ENCODE measurements at regions not wholly inside any gene's neighbourhood (a gene's known extent, or its start where the extent isn't known, plus 50 kb on each side); places are given as distances from the start of the nearest gene placed in this dataset.
"Not testable (repeated sequence)": the region's sequence is repeated elsewhere in the genome, so short reads cannot be mapped to it uniquely, and the experiment has no call there.

- H3K9me3 ChIP-seq (ENCODE audit: low read depth, low read length): no peaks in the 10 kb centered on the region
- TF ChIP-seq POLR2AphosphoS5 (IDR thresholded peaks at IDR 0.05; ENCODE audit: borderline replicate concordance, low read depth, low read length) (no peak), EZH2 (IDR thresholded peaks at IDR 0.05) (no peak), FOXP2 (optimal IDR thresholded peaks at IDR 0.05; ENCODE audit: control extremely low read depth, extremely low read length, insufficient read depth) (no peak)
- no peak overlapping the region for H3K9ac ChIP-seq (ENCODE audit: insufficient read length)
- DNase-seq (ENCODE audit: low read depth, low spot score): no peak
- H3K27ac ChIP-seq: no peak overlapping the region
- no peaks in the 10 kb centered on the region for H3K36me3 ChIP-seq (ENCODE audit: insufficient read depth, low read length)
- H3K4me3 ChIP-seq: no peak overlapping the region
These were observed 490.0 kb upstream of the ATXN8OS start for GRCh38 chr13:69617587-69617986.

GRCh38 chr13:69616396-69616795 is 491.2 kb upstream of the ATXN8OS start:
- no peaks in the 10 kb centered on the region for H3K36me3 ChIP-seq (ENCODE audit: insufficient read depth, low read length)
- no peak overlapping the region for H3K9ac ChIP-seq (ENCODE audit: insufficient read length)
- H3K27ac ChIP-seq: no peak overlapping the region
- DNase-seq (ENCODE audit: low read depth, low spot score): no peak
- no peaks in the 10 kb centered on the region for H3K9me3 ChIP-seq (ENCODE audit: low read depth, low read length)
- TF ChIP-seq FOXP2 (optimal IDR thresholded peaks at IDR 0.05; ENCODE audit: control extremely low read depth, extremely low read length, insufficient read depth) (no peak), POLR2AphosphoS5 (IDR thresholded peaks at IDR 0.05; ENCODE audit: borderline replicate concordance, low read depth, low read length) (no peak), EZH2 (IDR thresholded peaks at IDR 0.05) (no peak)
- H3K4me3 ChIP-seq: no peak overlapping the region

GRCh38 chr13:69615055-69615454 is 492.6 kb upstream of the ATXN8OS start:
- not testable (repeated sequence) for DNase-seq (ENCODE audit: low read depth, low spot score); H3K9me3 ChIP-seq (ENCODE audit: low read depth, low read length); H3K9ac ChIP-seq (ENCODE audit: insufficient read length); H3K4me3 ChIP-seq; H3K36me3 ChIP-seq (ENCODE audit: insufficient read depth, low read length); H3K27ac ChIP-seq

GRCh38 chr13:69604698-69605097 is 502.9 kb upstream of the ATXN8OS start:
- no peak for TF ChIP-seq POLR2AphosphoS5 (IDR thresholded peaks at IDR 0.05; ENCODE audit: borderline replicate concordance, low read depth, low read length)
- no peak for TF ChIP-seq EZH2 (IDR thresholded peaks at IDR 0.05)
- TF ChIP-seq FOXP2 (optimal IDR thresholded peaks at IDR 0.05; ENCODE audit: control extremely low read depth, extremely low read length, insufficient read depth): no peak
- H3K36me3 ChIP-seq (ENCODE audit: insufficient read depth, low read length): no peaks in the 10 kb centered on the region
- H3K9me3 ChIP-seq (ENCODE audit: low read depth, low read length): no peaks in the 10 kb centered on the region
- H3K4me3 ChIP-seq: no peak overlapping the region
- H3K9ac ChIP-seq (ENCODE audit: insufficient read length): no peak overlapping the region
- no peak for DNase-seq (ENCODE audit: low read depth, low spot score)
- no peak overlapping the region for H3K27ac ChIP-seq

GRCh38 chr13:69603144-69603853 is 504.3 kb upstream of the ATXN8OS start:
- Histone ChIP-seq H3K9ac (ENCODE audit: insufficient read length) (no peak overlapping the region), H3K27ac (no peak overlapping the region), H3K36me3 (ENCODE audit: insufficient read depth, low read length) (no peaks in the 10 kb centered on the region), H3K4me3 (no peak overlapping the region), H3K9me3 (ENCODE audit: low read depth, low read length) (no peaks in the 10 kb centered on the region)
- TF ChIP-seq FOXP2 (optimal IDR thresholded peaks at IDR 0.05; ENCODE audit: control extremely low read depth, extremely low read length, insufficient read depth) (no peak), EZH2 (IDR thresholded peaks at IDR 0.05) (no peak), POLR2AphosphoS5 (IDR thresholded peaks at IDR 0.05; ENCODE audit: borderline replicate concordance, low read depth, low read length) (no peak)
- DNase-seq (ENCODE audit: low read depth, low spot score): no peak

- Histone ChIP-seq H3K4me3 (no peak overlapping the region), H3K27ac (no peak overlapping the region), H3K9ac (ENCODE audit: insufficient read length) (no peak overlapping the region), H3K36me3 (ENCODE audit: insufficient read depth, low read length) (no peaks in the 10 kb centered on the region), H3K9me3 (ENCODE audit: low read depth, low read length) (no peaks in the 10 kb centered on the region)
- no peak for DNase-seq (ENCODE audit: low read depth, low spot score)
- no peak for TF ChIP-seq EZH2 (IDR thresholded peaks at IDR 0.05)
These were observed 506.0 kb upstream of the ATXN8OS start for GRCh38 chr13:69601661-69602060.

- H3K4me3 ChIP-seq: no peak overlapping the region
- no peak overlapping the region for H3K27ac ChIP-seq
- H3K9ac ChIP-seq (ENCODE audit: insufficient read length): no peak overlapping the region
These were observed 506.8 kb upstream of the ATXN8OS start for GRCh38 chr13:69600811-69601210.

GRCh38 chr13:69597088-69597487 is 510.5 kb upstream of the ATXN8OS start:
- Histone ChIP-seq H3K27ac (no peak overlapping the region), H3K4me3 (no peak overlapping the region), H3K9me3 (ENCODE audit: low read depth, low read length) (no peaks in the 10 kb centered on the region), H3K36me3 (ENCODE audit: insufficient read depth, low read length) (no peaks in the 10 kb centered on the region), H3K9ac (ENCODE audit: insufficient read length) (no peak overlapping the region)
- TF ChIP-seq FOXP2 (optimal IDR thresholded peaks at IDR 0.05; ENCODE audit: control extremely low read depth, extremely low read length, insufficient read depth) (no peak), POLR2AphosphoS5 (IDR thresholded peaks at IDR 0.05; ENCODE audit: borderline replicate concordance, low read depth, low read length) (no peak), EZH2 (IDR thresholded peaks at IDR 0.05) (no peak)
- DNase-seq (ENCODE audit: low read depth, low spot score): no peak

More at GRCh38 chr13:69600811-69601210, 506.8 kb upstream of the ATXN8OS start:
- Histone ChIP-seq H3K9me3 (ENCODE audit: low read depth, low read length) (no peaks in the 10 kb centered on the region), H3K36me3 (ENCODE audit: insufficient read depth, low read length) (no peaks in the 10 kb centered on the region)
- TF ChIP-seq FOXP2 (optimal IDR thresholded peaks at IDR 0.05; ENCODE audit: control extremely low read depth, extremely low read length, insufficient read depth) (no peak), POLR2AphosphoS5 (IDR thresholded peaks at IDR 0.05; ENCODE audit: borderline replicate concordance, low read depth, low read length) (no peak), EZH2 (IDR thresholded peaks at IDR 0.05) (no peak)
- no peak for DNase-seq (ENCODE audit: low read depth, low spot score)

- no peak overlapping the region for H3K27ac ChIP-seq
- TF ChIP-seq EZH2 (IDR thresholded peaks at IDR 0.05): no peak
- no peak for TF ChIP-seq FOXP2 (optimal IDR thresholded peaks at IDR 0.05; ENCODE audit: control extremely low read depth, extremely low read length, insufficient read depth)
- no peak for TF ChIP-seq POLR2AphosphoS5 (IDR thresholded peaks at IDR 0.05; ENCODE audit: borderline replicate concordance, low read depth, low read length)
- no peak for DNase-seq (ENCODE audit: low read depth, low spot score)
- no peak overlapping the region for H3K4me3 ChIP-seq
- no peaks in the 10 kb centered on the region for H3K36me3 ChIP-seq (ENCODE audit: insufficient read depth, low read length)
- no peaks in the 10 kb centered on the region for H3K9me3 ChIP-seq (ENCODE audit: low read depth, low read length)
- no peak overlapping the region for H3K9ac ChIP-seq (ENCODE audit: insufficient read length)
These were observed 512.4 kb upstream of the ATXN8OS start for GRCh38 chr13:69595181-69595580.

Measured in SK-N-MC (cell line).